Stimulated activated naive B cell treated with anti-CD40 and anti-IgM and Interleukin-4, amounts not matched to agents 10 μg/mL and 1 μg/mL and 100 μg/mL, for 72 hours (primary cell): ENCODE measurements at regions not wholly inside any gene's neighbourhood (a gene's known extent, or its start where the extent isn't known, plus 50 kb on each side); places are given as distances from the start of the nearest gene placed in this dataset.
"Not testable (repeated sequence)": the region's sequence is repeated elsewhere in the genome, so short reads cannot be mapped to it uniquely, and the experiment has no call there.

Source experiments
- ATAC-seq, 2 donors: fragments of 150-1000 bp; cut with Tn5 transposase; replicated peaks; 2 replicates each; pipeline ENCODE4 v1.10.0; 2021; ENCODE audit warnings: moderate library complexity in 1 of 2
- DNase-seq: peaks from one replicate; pipeline ENCODE4 v3.0.0; 2021
- H3K27ac Mint-ChIP-seq: one replicate; pipeline ENCODE4 v1.8.0; 2022; ENCODE audit warnings: mild to moderate bottlenecking, mixed read lengths
- H3K27me3 Mint-ChIP-seq, 2 donors: one replicate each; pipeline ENCODE4 v1.8.0; 2022; ENCODE audit warnings: mixed read lengths in 2 of 2
- H3K36me3 Mint-ChIP-seq, 2 donors: one replicate each; pipeline ENCODE4 v1.8.0; 2022; ENCODE audit warnings: mixed read lengths in 2 of 2, mild to moderate bottlenecking in 1 of 2
- H3K4me1 Mint-ChIP-seq, 2 donors: one replicate each; pipeline ENCODE4 v1.8.0; 2022; ENCODE audit warnings: mixed read lengths in 2 of 2, mild to moderate bottlenecking in 1 of 2
- H3K4me3 Mint-ChIP-seq, 2 donors: one replicate each; pipeline ENCODE4 v1.8.0; 2022; ENCODE audit warnings: mild to moderate bottlenecking in 2 of 2, mixed read lengths in 2 of 2, moderate library complexity in 1 of 2
- H3K9me3 Mint-ChIP-seq, 2 donors: one replicate each; pipeline ENCODE4 v1.8.0; 2022; ENCODE audit warnings: mixed read lengths in 2 of 2, mild to moderate bottlenecking in 1 of 2

DNA sequence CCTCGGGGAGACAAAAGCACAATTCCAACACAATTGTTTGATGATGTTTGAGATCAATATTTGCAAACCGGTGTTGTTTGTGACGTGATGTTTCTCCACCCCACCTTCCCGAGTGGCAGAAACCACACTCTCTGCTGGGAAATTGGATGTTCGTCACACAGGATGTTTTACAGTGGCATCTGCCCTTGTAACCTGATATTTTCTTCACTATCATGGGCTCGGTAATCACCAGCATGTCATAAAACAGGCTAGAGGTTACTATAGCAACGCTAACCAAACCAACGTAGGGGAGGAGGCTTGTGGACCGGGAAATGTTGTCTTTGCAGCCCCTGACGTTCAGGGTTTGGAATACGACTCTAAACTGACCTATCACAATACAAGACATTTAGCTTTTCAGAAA is 454.5 kb downstream of the IRS2 start:
- H3K4me3 Mint-ChIP-seq, result no peak overlapping the region
- no peaks in the 10 kb centered on the region for H3K36me3 Mint-ChIP-seq
- peaks cover 0 to 5% of the 10 kb centered on the region in 2 donors for H3K27me3 Mint-ChIP-seq
- no peaks in the 10 kb centered on the region for H3K4me1 Mint-ChIP-seq
- ATAC-seq (no peak), DNase-seq (no peak)
- H3K9me3 Mint-ChIP-seq, result no peaks in the 10 kb centered on the region
- no peak overlapping the region for H3K27ac Mint-ChIP-seq

DNA sequence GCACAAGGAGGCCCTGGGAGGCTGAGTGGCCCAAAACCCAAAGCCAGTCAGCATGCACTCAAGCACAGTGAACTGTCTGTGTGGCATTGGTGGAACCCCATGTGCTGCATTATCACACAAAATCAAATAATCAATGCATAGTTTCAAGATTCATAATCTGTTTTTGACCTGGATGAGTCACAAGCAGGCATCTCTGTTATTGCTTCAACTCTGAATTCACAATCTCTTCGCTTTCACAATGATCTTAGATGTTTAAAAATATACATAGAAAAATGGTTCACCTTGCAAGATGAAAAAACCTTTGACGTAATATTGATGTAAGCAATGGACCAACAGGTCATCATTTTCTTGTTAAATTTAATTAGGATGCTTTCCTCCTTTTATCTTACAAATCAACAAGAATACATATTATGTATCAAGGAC is 455.4 kb downstream of the IRS2 start:
- no peaks in the 10 kb centered on the region for H3K36me3 Mint-ChIP-seq
- H3K4me1 Mint-ChIP-seq, result no peaks in the 10 kb centered on the region
- no peak overlapping the region for H3K4me3 Mint-ChIP-seq
- H3K27me3 Mint-ChIP-seq, result peaks cover 0 to 5% of the 10 kb centered on the region in 2 donors
- no peak overlapping the region for H3K27ac Mint-ChIP-seq
- ATAC-seq (no peak), DNase-seq (no peak)
- H3K9me3 Mint-ChIP-seq, result no peaks in the 10 kb centered on the region

DNA sequence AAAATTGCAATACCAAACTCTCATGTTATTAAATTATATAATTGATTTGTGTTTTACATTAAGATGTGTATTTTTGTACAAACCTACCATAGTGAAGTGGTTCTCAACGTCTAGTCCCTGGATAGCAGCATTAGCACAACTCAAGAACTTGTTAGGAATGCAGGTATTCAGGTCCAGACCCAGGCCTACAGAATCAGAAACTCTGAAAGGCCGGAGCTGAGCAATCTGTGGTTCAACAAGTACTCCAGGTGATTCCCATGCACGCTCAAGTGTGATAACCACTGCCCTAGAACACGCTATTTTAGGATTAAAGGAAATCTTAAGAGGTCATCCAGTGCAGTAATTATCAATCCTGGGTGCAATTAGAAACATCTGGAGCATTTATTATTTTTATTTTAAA is 456.3 kb downstream of the IRS2 start:
- Mint-ChIP-seq H3K27ac (no peak overlapping the region), H3K4me3 (no peak overlapping the region), H3K27me3 (peaks cover 0 to 5% of the 10 kb centered on the region in 2 donors), H3K36me3 (no peaks in the 10 kb centered on the region), H3K9me3 (no peaks in the 10 kb centered on the region), H3K4me1 (no peaks in the 10 kb centered on the region)
- ATAC-seq (no peak), DNase-seq (no peak)

DNA sequence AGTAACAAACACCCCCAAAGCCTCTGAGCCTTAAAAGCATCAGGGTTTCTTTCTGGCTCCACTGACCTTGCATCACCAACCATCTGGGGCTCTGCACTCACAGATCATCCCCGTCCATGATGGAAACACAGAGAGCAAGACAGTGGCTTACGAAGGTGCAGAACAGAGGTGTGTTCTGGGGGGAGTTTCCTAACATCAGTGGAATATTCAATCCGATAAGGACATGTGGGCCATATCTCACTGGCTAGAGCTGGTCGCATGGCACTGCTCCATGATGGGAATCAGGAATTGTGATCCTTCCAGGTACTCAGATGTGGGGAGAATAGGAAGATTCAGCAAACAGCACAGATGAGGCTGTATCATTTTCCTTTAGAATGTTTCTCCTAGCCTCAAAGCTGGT is 457.2 kb downstream of the IRS2 start:
- no peaks in the 10 kb centered on the region for H3K9me3 Mint-ChIP-seq
- no peak overlapping the region for H3K4me3 Mint-ChIP-seq
- H3K27ac Mint-ChIP-seq, result no peak overlapping the region

DNA sequence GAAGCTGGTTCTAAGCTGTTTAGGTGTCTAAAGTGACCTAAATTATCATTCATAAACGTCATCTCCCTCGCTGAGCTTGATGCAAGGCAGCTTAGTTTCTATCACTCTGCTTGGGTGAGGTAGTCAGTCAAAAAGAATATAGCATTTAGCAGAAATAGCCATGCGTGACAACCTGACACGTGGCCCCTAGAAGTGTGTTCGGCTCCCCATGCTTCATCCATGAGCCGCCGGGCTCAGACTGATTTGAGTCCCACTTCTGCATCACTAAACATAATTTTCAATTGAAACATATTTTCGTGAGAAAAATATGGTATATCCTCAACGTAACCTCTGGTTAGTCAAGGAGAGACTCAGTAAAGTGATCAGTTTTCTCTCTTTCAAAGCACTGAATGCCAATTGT is 459.8 kb downstream of the IRS2 start:
- no peak overlapping the region for H3K27ac Mint-ChIP-seq
- no peak overlapping the region for H3K4me3 Mint-ChIP-seq
- DNase-seq, result no peak

More for the DNA sequence above, 457.2 kb downstream of the IRS2 start:
- Mint-ChIP-seq H3K27me3 (peaks cover 0 to 5% of the 10 kb centered on the region in 2 donors), H3K36me3 (no peaks in the 10 kb centered on the region), H3K4me1 (no peaks in the 10 kb centered on the region)
- ATAC-seq (no peak), DNase-seq (no peak)

DNA sequence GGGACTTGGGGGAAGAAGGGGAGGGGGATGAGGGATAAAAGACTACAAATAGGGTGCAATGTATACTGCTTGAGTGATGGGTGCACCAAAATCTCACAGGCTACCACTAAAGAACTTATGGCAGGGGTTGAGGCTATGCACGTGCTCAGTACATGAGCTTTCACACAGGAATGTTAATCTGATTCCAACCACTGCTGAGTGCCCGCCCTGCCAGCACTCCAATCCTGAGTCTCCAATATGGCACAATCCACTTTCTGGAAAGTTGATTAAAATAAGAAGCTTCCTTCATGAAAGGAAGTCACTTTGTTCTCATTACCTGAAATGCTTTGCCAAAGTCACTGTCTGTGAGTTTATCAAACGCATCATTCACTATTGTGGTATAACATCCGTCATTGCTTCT is 463.0 kb downstream of the IRS2 start:
- H3K27ac Mint-ChIP-seq, result no peak overlapping the region
- no peaks in the 10 kb centered on the region for H3K36me3 Mint-ChIP-seq
- DNase-seq, result no peak
- ATAC-seq, result no peak
- H3K4me1 Mint-ChIP-seq, result no peaks in the 10 kb centered on the region
- H3K4me3 Mint-ChIP-seq, result no peak overlapping the region
- no peaks in the 10 kb centered on the region for H3K27me3 Mint-ChIP-seq
- H3K9me3 Mint-ChIP-seq, result no peaks in the 10 kb centered on the region

More for the DNA sequence above, 459.8 kb downstream of the IRS2 start:
- Mint-ChIP-seq H3K36me3 (no peaks in the 10 kb centered on the region), H3K9me3 (no peaks in the 10 kb centered on the region), H3K4me1 (no peaks in the 10 kb centered on the region), H3K27me3 (no peaks in the 10 kb centered on the region)
- ATAC-seq, result no peak

DNA sequence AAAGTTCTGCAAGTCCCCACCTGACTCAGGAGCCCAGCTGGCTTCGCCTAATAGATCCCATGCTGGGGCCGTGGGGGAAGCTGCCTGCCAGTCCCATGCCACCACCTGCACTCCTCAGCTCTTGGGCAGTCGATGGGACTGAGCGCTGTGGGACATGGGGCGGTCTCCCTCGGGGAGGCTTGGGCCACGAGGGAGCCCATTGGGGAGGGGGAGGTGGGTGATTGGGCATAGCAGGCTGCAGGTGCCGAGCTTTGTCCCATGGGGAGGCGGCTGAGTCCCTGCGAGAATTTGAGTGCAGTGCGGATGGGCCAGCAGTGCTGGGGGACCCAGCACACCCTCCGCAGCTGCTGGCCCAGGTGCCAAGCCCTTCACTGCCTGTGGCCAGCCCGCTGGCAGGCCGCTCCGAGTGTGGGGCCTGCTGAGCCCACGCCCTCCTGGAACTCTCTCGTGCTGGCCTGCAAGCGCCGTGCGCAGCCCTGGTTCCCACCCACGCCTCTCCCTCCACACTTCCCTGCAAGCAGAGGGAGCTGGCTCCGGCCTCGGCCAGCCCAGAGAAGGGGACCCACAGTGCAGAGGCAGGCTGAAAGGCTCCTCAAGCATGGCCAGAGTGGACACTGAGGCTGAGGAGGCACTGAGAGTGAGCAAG is 467.3 kb downstream of the IRS2 start:
- H3K4me1 Mint-ChIP-seq, result no peaks in the 10 kb centered on the region
- ATAC-seq (no peak), DNase-seq (no peak)
- peaks cover 0 to 9% of the 10 kb centered on the region in 2 donors for H3K27me3 Mint-ChIP-seq
- H3K9me3 Mint-ChIP-seq, result peaks cover 0 to 7% of the 10 kb centered on the region in 2 donors
- no peak overlapping the region for H3K4me3 Mint-ChIP-seq
- H3K27ac Mint-ChIP-seq, result no peak overlapping the region
- H3K36me3 Mint-ChIP-seq, result no peaks in the 10 kb centered on the region

DNA sequence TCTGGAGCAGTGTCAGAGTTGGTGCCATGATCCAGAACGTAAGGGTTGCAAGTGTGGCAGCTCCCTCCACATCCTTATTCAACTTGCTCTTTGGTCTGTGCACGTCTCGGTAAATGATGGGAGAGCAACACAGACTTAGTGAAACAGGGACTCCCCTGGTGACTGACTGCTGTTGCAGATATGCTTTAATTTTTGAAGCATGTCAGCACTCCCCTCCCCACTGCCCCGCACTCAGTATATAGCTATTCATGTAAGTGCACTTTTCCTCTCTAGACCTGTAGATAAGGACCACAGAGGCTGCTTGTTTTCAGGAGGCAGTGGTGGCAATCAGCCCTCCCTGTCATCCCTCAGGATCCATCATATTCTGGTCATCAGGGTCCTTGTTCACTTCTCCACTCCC is 470.9 kb downstream of the IRS2 start:
- Mint-ChIP-seq H3K9me3 (peaks cover 0 to 7% of the 10 kb centered on the region in 2 donors), H3K27me3 (peaks cover 0 to 11% of the 10 kb centered on the region in 2 donors), H3K4me3 (no peak overlapping the region), H3K4me1 (no peaks in the 10 kb centered on the region), H3K36me3 (no peaks in the 10 kb centered on the region), H3K27ac (no peak overlapping the region)
- DNase-seq, result no peak
- no peak for ATAC-seq

DNA sequence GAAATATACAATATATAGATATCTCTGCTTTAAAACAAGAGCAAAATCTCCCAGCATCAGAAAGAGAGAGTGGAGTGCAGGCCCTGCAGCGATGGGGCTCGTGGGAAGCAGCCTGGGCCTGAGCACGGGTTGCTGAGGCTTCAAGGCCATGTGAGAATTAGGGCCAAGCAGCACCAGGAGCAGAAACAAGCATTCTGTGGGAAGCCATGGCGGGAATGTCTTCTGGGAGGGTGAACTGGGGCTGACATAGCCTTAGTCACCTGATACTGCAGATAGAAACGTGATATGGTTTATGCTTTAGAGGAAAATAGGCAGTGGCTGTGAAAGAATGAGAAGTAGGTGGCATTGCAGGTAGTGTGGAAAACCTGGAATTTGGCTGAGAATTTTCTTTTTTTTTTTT is 472.3 kb downstream of the IRS2 start:
- ATAC-seq, result no peak
- Mint-ChIP-seq H3K9me3 (peaks cover 0 to 7% of the 10 kb centered on the region in 2 donors), H3K4me1 (no peaks in the 10 kb centered on the region), H3K4me3 (no peak overlapping the region), H3K36me3 (no peaks in the 10 kb centered on the region), H3K27me3 (peaks cover 0 to 11% of the 10 kb centered on the region in 2 donors), H3K27ac (no peak overlapping the region)
- DNase-seq, result no peak

DNA sequence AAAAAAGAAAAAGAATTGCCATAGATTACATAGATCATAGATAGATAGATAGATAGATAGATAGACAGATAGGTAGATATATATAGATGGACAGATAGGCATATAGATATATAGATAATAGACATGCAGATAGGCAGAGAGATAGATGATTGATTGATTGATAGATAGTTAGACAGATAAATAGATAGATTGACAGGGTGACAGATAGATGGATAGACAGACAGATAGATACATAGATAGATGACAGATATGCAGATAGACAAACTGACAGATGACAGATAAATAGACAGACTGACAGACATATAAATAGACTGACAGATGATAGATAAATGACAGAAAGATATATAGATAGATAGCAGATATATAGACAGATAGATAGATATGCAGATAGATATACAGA is 474.0 kb downstream of the IRS2 start:
- Mint-ChIP-seq H3K27ac (no peak overlapping the region), H3K27me3 (peaks cover 0 to 11% of the 10 kb centered on the region in 2 donors), H3K4me3 (no peak overlapping the region), H3K4me1 (no peaks in the 10 kb centered on the region), H3K36me3 (no peaks in the 10 kb centered on the region), H3K9me3 (peaks cover 0 to 6% of the 10 kb centered on the region in 2 donors)
- no peak for ATAC-seq
- DNase-seq, result no peak

DNA sequence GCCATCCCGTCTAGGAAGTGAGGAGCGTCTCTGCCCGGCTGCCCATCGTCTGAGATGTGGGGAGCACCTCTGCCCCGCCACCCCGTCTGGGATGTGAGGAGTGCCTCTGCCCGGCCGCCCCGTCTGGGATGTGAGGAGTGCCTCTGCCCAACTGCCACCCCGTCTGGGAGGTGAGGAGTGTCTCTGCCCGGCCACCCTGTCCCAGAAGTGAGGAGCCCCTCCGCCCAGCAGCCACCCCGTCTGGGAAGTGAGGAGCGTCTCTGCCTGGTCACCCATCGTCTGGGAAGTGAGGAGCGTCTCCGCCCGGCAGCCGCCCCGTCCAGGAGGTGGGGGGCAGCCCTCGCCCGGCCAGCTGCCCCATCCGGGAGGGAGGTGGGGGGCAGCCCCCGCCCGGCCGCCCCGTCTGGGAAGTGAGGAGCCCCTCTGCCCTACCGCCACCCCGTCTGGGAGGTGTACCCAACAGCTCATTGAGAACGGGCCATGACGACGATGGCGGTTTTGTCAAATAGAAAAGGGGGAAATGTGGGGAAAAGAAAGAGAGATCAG is 474.9 kb downstream of the IRS2 start:
- not testable (repeated sequence) for H3K4me3 Mint-ChIP-seq, H3K36me3 Mint-ChIP-seq, H3K4me1 Mint-ChIP-seq, DNase-seq, ATAC-seq, H3K9me3 Mint-ChIP-seq, H3K27ac Mint-ChIP-seq
- H3K27me3 Mint-ChIP-seq, result peaks cover 0 to 11% of the 10 kb centered on the region in 2 donors

DNA sequence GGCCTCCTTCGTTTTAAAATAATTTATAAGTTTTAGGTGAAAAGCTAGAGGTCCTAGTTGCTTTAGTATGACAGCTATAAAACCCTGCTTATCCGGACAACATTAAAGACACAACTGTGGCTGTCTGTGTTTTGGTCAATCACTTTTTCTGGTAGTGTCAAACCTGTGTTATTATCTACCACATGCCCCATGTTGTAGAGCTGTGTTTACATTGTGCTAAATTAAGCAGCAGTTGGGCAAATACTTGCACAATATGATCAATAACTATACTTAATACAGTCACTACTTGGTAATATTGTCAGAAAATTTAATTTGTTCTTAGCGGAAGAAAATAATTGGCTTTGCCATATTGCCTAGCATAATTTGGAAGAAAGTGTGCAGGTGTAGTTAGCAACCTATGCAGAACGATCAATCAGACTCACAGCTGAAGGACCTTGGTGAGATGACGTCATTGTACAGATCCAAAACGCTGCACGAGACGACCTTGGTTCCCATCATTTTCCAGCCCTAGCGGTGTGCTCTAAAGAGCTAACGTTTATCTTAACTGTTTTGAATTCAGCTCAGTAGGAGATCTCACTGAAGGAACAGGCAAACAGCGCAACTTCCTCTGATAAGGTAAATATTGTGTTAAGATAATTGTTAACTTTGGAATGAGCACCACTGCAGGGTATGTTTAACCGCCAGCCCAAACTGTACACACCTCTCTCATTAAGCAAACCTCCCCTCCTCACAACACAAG is 476.6 kb downstream of the IRS2 start:
- Mint-ChIP-seq H3K9me3 (no peaks in the 10 kb centered on the region), H3K4me3 (no peak overlapping the region), H3K4me1 (no peaks in the 10 kb centered on the region), H3K27ac (no peak overlapping the region), H3K36me3 (no peaks in the 10 kb centered on the region), H3K27me3 (peaks cover 0 to 4% of the 10 kb centered on the region in 2 donors)
- DNase-seq (no peak), ATAC-seq (no peak)

DNA sequence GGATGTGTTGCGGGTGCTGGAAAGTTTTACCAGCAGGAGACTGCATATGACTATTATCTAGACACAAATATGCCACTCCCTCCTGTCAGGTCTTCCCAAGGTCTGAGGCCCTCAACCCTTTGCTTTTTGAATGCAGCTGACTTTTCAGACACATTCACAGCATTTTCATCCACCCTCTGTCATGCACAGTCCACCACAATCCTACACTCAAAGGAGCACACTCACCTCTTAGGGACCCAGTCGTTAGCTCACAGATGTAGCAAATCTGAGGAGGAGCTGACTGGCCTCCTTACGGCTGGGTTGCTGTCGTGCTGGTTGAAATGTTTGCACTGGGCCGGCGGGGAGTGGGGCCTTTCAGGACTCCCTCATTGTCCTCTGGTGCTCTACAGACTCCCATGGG is 479.4 kb downstream of the IRS2 start:
- Mint-ChIP-seq H3K4me3 (no peak overlapping the region), H3K4me1 (no peaks in the 10 kb centered on the region), H3K9me3 (no peaks in the 10 kb centered on the region), H3K36me3 (no peaks in the 10 kb centered on the region), H3K27ac (no peak overlapping the region), H3K27me3 (no peaks in the 10 kb centered on the region)
- ATAC-seq (no peak), DNase-seq (no peak)

DNA sequence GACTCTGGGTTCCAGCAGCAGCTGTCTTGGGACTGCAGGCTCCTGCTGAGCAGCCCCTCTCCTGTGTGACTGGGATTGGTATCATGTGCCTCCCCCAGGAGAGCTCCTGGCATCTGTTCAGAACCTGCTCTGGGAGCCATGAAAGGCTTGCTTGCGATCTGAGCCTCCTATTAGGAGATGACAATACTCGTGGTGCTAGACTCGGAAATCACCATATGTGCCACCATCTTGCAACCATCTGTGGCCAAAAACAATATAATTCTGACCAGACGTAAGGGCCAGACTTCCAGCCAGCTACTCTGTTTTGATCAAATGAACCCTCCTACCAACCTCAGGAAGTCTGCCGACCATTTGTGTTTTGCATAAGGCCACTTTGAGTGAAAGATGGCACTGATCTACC is 484.7 kb downstream of the IRS2 start:
- DNase-seq, result no peak
- no peaks in the 10 kb centered on the region for H3K27me3 Mint-ChIP-seq
- no peaks in the 10 kb centered on the region for H3K36me3 Mint-ChIP-seq
- H3K9me3 Mint-ChIP-seq, result no peaks in the 10 kb centered on the region
- ATAC-seq, result no peak
- no peak overlapping the region for H3K27ac Mint-ChIP-seq
- no peaks in the 10 kb centered on the region for H3K4me1 Mint-ChIP-seq
- no peak overlapping the region for H3K4me3 Mint-ChIP-seq

DNA sequence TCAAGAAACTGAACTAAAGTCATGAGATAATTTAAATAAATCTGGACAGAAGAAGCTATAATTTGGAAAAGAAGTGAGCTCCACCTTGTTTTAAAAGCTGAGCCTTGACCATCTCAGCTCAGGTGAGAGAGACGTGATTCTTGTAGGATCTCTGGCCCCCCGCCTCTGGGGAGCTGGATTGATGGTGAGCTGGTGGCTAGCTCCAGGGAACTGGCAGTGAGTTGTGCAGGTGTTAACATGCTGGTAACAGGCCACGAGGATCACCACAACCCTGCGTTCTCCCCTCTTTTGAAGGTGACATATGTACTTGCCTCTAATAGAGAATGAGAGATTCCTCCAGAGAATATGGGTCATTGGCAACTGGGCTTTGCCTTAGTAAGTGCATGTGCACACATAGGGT is 485.1 kb downstream of the IRS2 start:
- no peak for DNase-seq
- Mint-ChIP-seq H3K9me3 (no peaks in the 10 kb centered on the region), H3K36me3 (no peaks in the 10 kb centered on the region), H3K27me3 (no peaks in the 10 kb centered on the region), H3K4me3 (no peak overlapping the region), H3K4me1 (no peaks in the 10 kb centered on the region), H3K27ac (no peak overlapping the region)
- ATAC-seq, result no peak
